ENCODE measurements at regions not wholly inside any gene's neighbourhood (a gene's known extent, or its start where the extent isn't known, plus 50 kb on each side); places are given as distances from the start of the nearest gene placed in this dataset.

- peak; percentile 11 for TF ChIP-seq CTCF (IDR thresholded peaks at IDR 0.05; ENCODE audit: low read depth, low read length)
- no peak for TF ChIP-seq POLR2A (IDR thresholded peaks at IDR 0.05; ENCODE audit: extremely low read depth, insufficient read length)
These were observed 605.0 kb downstream of the MTRR start for GRCh38 chr5:8473827-8474568.
